ENCODE measurements at regions not wholly inside any gene's neighbourhood (a gene's known extent, or its start where the extent isn't known, plus 50 kb on each side); places are given as distances from the start of the nearest gene placed in this dataset.

GRCh38 chr22:27679693-27680488 lies 121.7 kb downstream of the MN1 start:
- FAIRE-seq (no peak), DNase-seq (ENCODE audit: low read depth, low spot score) (no peak)
- Histone ChIP-seq H3K4me1 (ENCODE audit: control insufficient read depth, extremely low read depth, insufficient read depth, low read length) (no peaks in the 10 kb centered on the region), H3K27me3 (ENCODE audit: control insufficient read depth, extremely low read depth, insufficient read depth, low read length) (peaks cover 7% of the 10 kb centered on the region), H4K20me1 (ENCODE audit: control insufficient read depth, extremely low read depth, insufficient read depth, low read length) (no peaks in the 10 kb centered on the region), H3K4me2 (ENCODE audit: control insufficient read depth, extremely low read depth, insufficient read depth, low read depth, low read length) (no peak overlapping the region), H3K79me2 (ENCODE audit: control insufficient read depth, insufficient read depth, low read length) (no peaks in the 10 kb centered on the region), H3K9me1 (ENCODE audit: control insufficient read depth, extremely low read depth, insufficient read depth, low read length) (no peaks in the 10 kb centered on the region), H3K36me3 (ENCODE audit: control insufficient read depth in 2 of 2, extremely low read depth in 1 of 2, insufficient read depth in 2 of 2, low read length in 2 of 2) (no peaks in the 10 kb centered on the region), H3K9ac (ENCODE audit: control insufficient read depth, extremely low read depth, insufficient read depth, low read length) (no peak overlapping the region), H3K27ac (ENCODE audit: control insufficient read depth, insufficient read depth, low read length) (no peak overlapping the region), H3K4me3 (ENCODE audit: control insufficient read depth in 2 of 3, extremely low read depth in 1 of 3, insufficient read depth in 2 of 3, low read depth in 1 of 3, low read length in 3 of 3) (no peak overlapping the region), H3K9me3 (ENCODE audit: control insufficient read depth, low read depth, low read length) (no peaks in the 10 kb centered on the region), H2AFZ (ENCODE audit: control insufficient read depth, low read length) (no peak overlapping the region)
- TF ChIP-seq EZH2 (IDR thresholded peaks at IDR 0.05; ENCODE audit: low read length) (no peak), CTCF (optimal IDR thresholded peaks at IDR 0.05 in 1 of 3, IDR thresholded peaks at IDR 0.05 in 1 of 3, conservative IDR thresholded peaks at IDR 0.05 in 1 of 3; ENCODE audit: extremely low read depth in 1 of 3, insufficient read depth in 2 of 3, low read length in 3 of 3) (no peak)
- dilution Hi-C loops (cut with MboI; ENCODE audit: extremely low pct_ligation_motif_present, low sequenced_read_pairs), result no loop called here

GRCh38 chr22:27680636-27681035 lies 120.9 kb downstream of the MN1 start:
- peaks cover 3% of the 10 kb centered on the region for H3K27me3 ChIP-seq (ENCODE audit: control insufficient read depth, extremely low read depth, insufficient read depth, low read length)
- no peak for FAIRE-seq
- H3K4me1 ChIP-seq (ENCODE audit: control insufficient read depth, extremely low read depth, insufficient read depth, low read length), result no peaks in the 10 kb centered on the region
- no peak overlapping the region for H3K4me3 ChIP-seq (ENCODE audit: control insufficient read depth in 2 of 3, extremely low read depth in 1 of 3, insufficient read depth in 2 of 3, low read depth in 1 of 3, low read length in 3 of 3)
- H3K36me3 ChIP-seq (ENCODE audit: control insufficient read depth in 2 of 2, extremely low read depth in 1 of 2, insufficient read depth in 2 of 2, low read length in 2 of 2), result no peaks in the 10 kb centered on the region
- no peak overlapping the region for H3K27ac ChIP-seq (ENCODE audit: control insufficient read depth, insufficient read depth, low read length)
- DNase-seq (ENCODE audit: low read depth, low spot score), result no peak
- H3K9me1 ChIP-seq (ENCODE audit: control insufficient read depth, extremely low read depth, insufficient read depth, low read length), result no peaks in the 10 kb centered on the region
- H3K4me2 ChIP-seq (ENCODE audit: control insufficient read depth, extremely low read depth, insufficient read depth, low read depth, low read length), result no peak overlapping the region
- no peaks in the 10 kb centered on the region for H3K79me2 ChIP-seq (ENCODE audit: control insufficient read depth, insufficient read depth, low read length)
- dilution Hi-C loops (cut with MboI; ENCODE audit: extremely low pct_ligation_motif_present, low sequenced_read_pairs), result no loop called here
- no peak overlapping the region for H3K9ac ChIP-seq (ENCODE audit: control insufficient read depth, extremely low read depth, insufficient read depth, low read length)
- H3K9me3 ChIP-seq (ENCODE audit: control insufficient read depth, low read depth, low read length), result no peaks in the 10 kb centered on the region
- TF ChIP-seq CTCF (optimal IDR thresholded peaks at IDR 0.05 in 1 of 3, IDR thresholded peaks at IDR 0.05 in 1 of 3, conservative IDR thresholded peaks at IDR 0.05 in 1 of 3; ENCODE audit: extremely low read depth in 1 of 3, insufficient read depth in 2 of 3, low read length in 3 of 3), result no peak
- no peak for TF ChIP-seq EZH2 (IDR thresholded peaks at IDR 0.05; ENCODE audit: low read length)
- H2AFZ ChIP-seq (ENCODE audit: control insufficient read depth, low read length), result no peak overlapping the region
- no peaks in the 10 kb centered on the region for H4K20me1 ChIP-seq (ENCODE audit: control insufficient read depth, extremely low read depth, insufficient read depth, low read length)

Data from keratinocyte (primary cell).